HL-60 (cell line): ENCODE measurements at regions not wholly inside any gene's neighbourhood (a gene's known extent, or its start where the extent isn't known, plus 50 kb on each side); places are given as distances from the start of the nearest gene placed in this dataset.

Experiments
- DNase-seq, 2 experiments: peaks; one replicate each; pipeline ENCODE4 v3.0.0-alpha.2; 2010 to 2020; ENCODE audit warnings: low read depth in 1 of 2, low spot score in 1 of 2
- H3K27ac ChIP-seq: fragments of 250-450 bp; sonication (Bioruptor Pico); replicated peaks from 2 replicates; pipeline ENCODE4 v1.5.1; 2020; ENCODE audit warnings: mild to moderate bottlenecking, moderate library complexity
- H3K27me3 ChIP-seq: fragments of 250-450 bp; sonication (Bioruptor Pico); 2 replicates; pipeline ENCODE4 v1.5.1; 2021; ENCODE audit warnings: mild to moderate bottlenecking, moderate library complexity; ENCODE audit not compliant: insufficient read depth, poor library complexity, severe bottlenecking
- H3K4me3 ChIP-seq: replicated peaks from 2 replicates; pipeline ENCODE4 v1.5.1; 2011; ENCODE audit warnings: mild to moderate bottlenecking, control low read depth, low read length; ENCODE audit not compliant: insufficient read depth
- GABPA ChIP-seq: IDR thresholded peaks from 2 replicates; pipeline ENCODE4 v1.6.1; 2012; ENCODE audit warnings: low read depth
- POLR2AphosphoS5 ChIP-seq: IDR thresholded peaks from 2 replicates; pipeline ENCODE4 v1.6.1; 2012; ENCODE audit warnings: low read depth
- SPI1 ChIP-seq: IDR thresholded peaks from 2 replicates; pipeline ENCODE4 v1.6.1; 2012; ENCODE audit warnings: low read depth, mild to moderate bottlenecking, borderline replicate concordance
- TF ChIP-seq, protein P1 (sequence below): IDR thresholded peaks from one replicate; pipeline ENCODE4 v1.5.1; 2011; ENCODE audit warnings: low read length, control low read depth, inconsistent platforms; ENCODE audit not compliant: insufficient read depth
- TF ChIP-seq, protein P2 (sequence below): IDR thresholded peaks from 2 replicates; pipeline ENCODE4 v1.6.1; 2012; ENCODE audit warnings: low read depth; ENCODE audit not compliant: insufficient replicate concordance

DNA sequence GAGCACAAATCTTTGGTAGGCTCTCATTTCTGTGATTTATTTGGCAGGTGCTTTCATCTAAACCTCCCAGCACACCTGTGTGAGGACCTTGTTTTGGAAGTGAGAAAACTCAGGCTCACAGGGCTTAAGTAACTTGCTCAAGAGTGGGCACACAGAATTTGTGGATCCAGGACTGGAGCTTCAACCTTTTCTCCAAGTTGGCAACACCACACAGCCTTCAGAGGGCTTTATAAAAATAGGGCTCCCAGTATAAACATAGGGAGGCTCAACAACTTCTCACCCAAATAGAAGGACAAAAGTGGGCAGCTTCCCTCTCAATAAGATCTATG lies 182.2 kb upstream of the NEBL start:
- H3K27me3 ChIP-seq = no peaks in the 10 kb centered on the region
- DNase-seq = no peak
- no peak overlapping the region for H3K4me3 ChIP-seq
- no peak overlapping the region for H3K27ac ChIP-seq
- TF ChIP-seq, protein P1, sequence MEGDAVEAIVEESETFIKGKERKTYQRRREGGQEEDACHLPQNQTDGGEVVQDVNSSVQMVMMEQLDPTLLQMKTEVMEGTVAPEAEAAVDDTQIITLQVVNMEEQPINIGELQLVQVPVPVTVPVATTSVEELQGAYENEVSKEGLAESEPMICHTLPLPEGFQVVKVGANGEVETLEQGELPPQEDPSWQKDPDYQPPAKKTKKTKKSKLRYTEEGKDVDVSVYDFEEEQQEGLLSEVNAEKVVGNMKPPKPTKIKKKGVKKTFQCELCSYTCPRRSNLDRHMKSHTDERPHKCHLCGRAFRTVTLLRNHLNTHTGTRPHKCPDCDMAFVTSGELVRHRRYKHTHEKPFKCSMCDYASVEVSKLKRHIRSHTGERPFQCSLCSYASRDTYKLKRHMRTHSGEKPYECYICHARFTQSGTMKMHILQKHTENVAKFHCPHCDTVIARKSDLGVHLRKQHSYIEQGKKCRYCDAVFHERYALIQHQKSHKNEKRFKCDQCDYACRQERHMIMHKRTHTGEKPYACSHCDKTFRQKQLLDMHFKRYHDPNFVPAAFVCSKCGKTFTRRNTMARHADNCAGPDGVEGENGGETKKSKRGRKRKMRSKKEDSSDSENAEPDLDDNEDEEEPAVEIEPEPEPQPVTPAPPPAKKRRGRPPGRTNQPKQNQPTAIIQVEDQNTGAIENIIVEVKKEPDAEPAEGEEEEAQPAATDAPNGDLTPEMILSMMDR = no peak
- no peak for TF ChIP-seq SPI1
- TF ChIP-seq, protein P2, sequence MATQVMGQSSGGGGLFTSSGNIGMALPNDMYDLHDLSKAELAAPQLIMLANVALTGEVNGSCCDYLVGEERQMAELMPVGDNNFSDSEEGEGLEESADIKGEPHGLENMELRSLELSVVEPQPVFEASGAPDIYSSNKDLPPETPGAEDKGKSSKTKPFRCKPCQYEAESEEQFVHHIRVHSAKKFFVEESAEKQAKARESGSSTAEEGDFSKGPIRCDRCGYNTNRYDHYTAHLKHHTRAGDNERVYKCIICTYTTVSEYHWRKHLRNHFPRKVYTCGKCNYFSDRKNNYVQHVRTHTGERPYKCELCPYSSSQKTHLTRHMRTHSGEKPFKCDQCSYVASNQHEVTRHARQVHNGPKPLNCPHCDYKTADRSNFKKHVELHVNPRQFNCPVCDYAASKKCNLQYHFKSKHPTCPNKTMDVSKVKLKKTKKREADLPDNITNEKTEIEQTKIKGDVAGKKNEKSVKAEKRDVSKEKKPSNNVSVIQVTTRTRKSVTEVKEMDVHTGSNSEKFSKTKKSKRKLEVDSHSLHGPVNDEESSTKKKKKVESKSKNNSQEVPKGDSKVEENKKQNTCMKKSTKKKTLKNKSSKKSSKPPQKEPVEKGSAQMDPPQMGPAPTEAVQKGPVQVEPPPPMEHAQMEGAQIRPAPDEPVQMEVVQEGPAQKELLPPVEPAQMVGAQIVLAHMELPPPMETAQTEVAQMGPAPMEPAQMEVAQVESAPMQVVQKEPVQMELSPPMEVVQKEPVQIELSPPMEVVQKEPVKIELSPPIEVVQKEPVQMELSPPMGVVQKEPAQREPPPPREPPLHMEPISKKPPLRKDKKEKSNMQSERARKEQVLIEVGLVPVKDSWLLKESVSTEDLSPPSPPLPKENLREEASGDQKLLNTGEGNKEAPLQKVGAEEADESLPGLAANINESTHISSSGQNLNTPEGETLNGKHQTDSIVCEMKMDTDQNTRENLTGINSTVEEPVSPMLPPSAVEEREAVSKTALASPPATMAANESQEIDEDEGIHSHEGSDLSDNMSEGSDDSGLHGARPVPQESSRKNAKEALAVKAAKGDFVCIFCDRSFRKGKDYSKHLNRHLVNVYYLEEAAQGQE = no peak
- no peak for TF ChIP-seq GABPA
- no peak for TF ChIP-seq POLR2AphosphoS5

DNA sequence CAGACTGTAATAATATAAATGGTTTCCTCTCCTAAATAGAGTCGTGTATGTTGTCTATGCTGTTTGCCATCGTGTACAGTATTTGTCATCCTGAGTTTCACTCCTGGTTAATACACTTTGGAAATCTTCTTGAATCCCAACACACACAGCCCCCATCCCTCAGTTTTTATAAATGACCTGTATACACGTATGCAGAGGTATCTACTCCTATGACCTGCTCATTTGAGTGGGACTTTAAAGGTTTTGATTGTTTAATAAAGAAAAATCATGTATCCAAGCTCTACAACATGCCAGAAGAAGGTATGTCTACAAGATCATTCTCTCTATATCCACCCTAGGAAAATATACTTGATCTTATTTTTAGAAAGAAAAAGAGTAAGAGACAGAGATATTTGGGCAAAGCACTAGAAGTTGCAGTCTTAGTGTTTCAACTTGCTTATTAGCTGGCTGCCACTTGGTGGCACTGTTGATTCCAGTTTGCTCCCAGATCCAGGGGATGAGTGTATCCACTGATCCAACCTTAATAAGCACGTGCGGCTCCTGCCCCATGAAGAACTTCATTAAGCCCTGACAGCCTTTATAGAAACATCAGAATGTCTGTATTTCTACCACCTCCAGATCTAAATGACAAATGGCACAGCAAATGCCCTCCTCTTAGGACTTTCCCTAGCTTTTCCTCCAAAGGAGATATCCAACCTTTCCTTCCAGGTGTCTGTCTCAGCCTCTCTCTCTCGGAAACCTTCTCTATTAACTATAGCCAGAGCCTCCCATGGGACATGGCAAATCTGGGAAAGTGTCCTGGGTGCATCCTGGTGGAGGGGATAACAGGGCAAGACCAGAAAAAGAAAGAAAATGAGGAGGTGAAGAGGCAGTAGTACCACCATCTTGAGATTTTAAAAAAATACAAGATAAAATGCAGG lies 181.6 kb upstream of the NEBL start:
- Histone ChIP-seq H3K27me3 (no peaks in the 10 kb centered on the region), H3K27ac (no peak overlapping the region), H3K4me3 (no peak overlapping the region)
- TF ChIP-seq, protein P2 = no peak
- TF ChIP-seq SPI1 (no peak), POLR2AphosphoS5 (no peak), GABPA (no peak)
- TF ChIP-seq, protein P1 = peak; percentile 32
- peak in 1 of 2 experiments; percentile 22 for DNase-seq

DNA sequence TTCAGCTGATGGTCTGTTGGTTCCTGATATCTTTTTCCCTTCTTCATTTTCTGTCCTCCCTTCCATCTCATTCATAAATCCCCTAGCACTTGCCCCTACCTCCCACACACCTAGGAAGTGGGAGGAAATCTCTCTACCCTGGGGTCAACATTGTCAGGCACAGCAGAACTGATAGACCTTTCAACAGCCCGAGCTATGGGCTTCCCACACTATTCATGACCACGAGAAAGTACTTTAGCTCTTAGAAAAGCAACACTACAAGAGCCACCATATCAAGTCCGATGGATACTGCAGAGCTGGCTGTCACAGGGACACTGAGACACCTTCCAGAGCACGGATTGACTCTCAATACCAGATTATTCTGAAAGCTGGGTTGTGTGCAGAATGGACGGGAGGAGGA lies 180.6 kb upstream of the NEBL start:
- TF ChIP-seq, protein P2 = no peak
- TF ChIP-seq POLR2AphosphoS5 (no peak), GABPA (no peak), SPI1 (no peak)
- TF ChIP-seq, protein P1 = no peak
- Histone ChIP-seq H3K27me3 (no peaks in the 10 kb centered on the region), H3K27ac (no peak overlapping the region), H3K4me3 (no peak overlapping the region)
- DNase-seq = no peak
